GM21619 (cell line): ENCODE measurements at regions not wholly inside any gene's neighbourhood (a gene's known extent, or its start where the extent isn't known, plus 50 kb on each side); places are given as distances from the start of the nearest gene placed in this dataset.
"Not testable (repeated sequence)": the region's sequence is repeated elsewhere in the genome, so short reads cannot be mapped to it uniquely, and the experiment has no call there.

Source experiments
- ATAC-seq: cut with Tn5 transposase; IDR thresholded peaks from one replicate; pipeline ENCODE4 v1.9.1; 2021; ENCODE audit not compliant: unreplicated experiment

DNA sequence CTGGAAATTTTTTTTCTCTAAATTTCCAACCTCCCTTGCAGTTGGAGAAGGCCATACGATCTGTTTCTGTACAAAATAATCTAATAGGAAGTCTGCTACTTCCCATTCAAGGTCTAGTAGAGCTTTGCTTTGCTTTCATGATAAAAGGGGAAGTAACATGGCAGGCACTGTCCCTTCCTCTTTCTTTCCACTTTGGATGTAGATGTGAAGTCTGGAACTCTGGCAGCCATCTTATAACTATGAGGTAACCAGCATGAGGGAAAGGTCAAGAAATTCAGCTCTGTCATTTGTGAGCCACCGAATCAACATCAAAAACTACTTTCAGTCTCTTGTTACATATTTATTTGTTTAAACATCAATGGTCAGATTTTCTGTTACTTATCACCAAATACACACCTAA lies 156.3 kb downstream of the MTHFS start:
- ATAC-seq, result no peak

DNA sequence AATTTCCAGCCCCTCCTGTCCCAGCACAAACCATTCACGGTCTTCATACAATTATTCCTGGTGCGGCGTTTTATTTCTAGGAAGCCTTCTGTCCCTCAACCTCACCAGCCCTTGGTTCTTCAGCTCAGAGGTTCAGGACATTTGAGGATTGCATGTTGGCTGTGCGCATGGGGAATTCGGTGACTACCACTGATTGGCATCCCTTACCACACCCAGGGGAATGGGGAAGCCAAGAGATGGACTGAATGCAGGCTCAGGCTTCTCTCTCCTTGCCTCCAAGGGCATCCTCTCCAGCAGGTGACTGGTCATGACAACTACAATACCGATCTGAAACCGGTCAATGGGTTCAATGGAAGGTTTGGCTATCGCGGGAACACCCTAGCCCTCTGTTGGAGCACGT lies 153.8 kb downstream of the MTHFS start:
- ATAC-seq, result no peak

DNA sequence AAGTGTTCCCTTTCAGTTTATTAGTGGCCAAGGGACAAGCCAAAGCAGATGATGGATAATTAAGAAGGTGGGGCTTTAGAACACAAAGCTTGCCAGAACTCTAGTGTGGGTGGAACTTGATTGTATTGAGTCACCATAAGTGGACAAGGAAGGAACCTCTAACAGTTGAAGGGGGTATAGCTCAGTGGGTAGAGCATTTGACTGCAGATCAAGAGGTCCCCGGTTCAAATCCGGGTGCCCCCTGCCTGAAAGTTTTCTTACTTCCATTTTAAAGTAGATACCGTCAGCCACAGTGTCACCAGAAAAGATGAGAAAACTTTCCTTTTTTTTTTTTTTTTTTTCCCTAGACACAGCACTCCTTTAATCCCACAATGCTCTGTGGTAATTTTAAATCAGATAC lies 152.3 kb downstream of the MTHFS start:
- ATAC-seq, result not testable (repeated sequence)

DNA sequence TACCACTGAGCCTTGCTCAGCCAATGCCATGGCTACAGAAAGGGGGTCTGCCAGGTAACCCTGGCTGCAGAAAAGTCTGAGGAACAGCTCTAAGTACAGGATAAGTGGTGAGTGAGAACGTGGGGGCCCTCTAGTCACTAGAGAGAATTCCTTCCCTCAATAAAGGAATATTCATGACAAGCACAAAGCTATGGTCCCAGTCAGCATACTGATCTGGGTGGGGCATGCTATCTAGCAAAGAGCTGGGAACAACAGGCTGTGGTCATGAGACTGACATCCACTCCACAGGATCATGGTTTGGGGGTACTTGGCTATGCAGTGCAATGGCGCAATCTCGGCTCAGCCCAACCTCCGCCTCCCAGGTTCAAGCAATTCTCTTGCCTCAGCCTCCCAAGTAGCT lies 140.4 kb downstream of the MTHFS start:
- no peak for ATAC-seq

DNA sequence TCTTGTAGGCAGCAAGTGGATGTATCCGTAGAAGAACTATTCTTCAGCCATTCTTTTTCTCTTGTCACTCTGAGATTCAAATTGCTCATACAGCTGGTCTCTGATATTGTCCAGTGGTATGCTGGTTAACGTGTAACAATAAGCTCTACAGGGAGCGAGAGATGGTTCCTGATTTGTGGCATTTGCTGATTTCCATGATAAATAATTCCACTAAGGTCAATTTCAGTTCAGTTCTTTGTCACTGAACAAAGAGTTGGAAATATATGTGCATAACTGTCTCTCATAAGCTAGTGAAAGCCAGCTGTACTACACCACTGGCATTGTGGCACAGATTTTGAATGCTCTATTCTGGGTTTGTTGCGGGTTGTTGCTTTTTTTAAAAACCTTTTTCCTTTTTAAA lies 131.7 kb downstream of the MTHFS start:
- no peak for ATAC-seq

DNA sequence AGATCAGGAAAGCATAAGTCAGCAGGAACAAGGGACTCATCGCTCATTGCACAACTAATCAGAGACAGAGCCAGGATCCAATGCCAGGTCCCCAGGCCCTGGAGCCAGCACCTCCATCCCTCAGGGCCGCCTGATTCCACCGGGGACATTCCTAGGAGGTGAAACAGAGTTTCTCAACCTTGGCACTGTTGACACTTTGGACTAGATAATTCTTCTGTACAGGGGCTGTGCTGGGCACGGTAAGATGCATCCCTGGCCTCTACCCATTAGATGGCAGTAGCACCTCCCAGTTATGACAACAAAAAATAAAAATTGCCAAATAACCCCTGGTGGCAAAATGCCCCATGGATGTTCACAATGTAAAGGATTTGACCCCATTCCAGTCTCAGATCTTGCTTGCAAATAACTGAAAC lies 127.7 kb downstream of the MTHFS start:
- ATAC-seq, result no peak

DNA sequence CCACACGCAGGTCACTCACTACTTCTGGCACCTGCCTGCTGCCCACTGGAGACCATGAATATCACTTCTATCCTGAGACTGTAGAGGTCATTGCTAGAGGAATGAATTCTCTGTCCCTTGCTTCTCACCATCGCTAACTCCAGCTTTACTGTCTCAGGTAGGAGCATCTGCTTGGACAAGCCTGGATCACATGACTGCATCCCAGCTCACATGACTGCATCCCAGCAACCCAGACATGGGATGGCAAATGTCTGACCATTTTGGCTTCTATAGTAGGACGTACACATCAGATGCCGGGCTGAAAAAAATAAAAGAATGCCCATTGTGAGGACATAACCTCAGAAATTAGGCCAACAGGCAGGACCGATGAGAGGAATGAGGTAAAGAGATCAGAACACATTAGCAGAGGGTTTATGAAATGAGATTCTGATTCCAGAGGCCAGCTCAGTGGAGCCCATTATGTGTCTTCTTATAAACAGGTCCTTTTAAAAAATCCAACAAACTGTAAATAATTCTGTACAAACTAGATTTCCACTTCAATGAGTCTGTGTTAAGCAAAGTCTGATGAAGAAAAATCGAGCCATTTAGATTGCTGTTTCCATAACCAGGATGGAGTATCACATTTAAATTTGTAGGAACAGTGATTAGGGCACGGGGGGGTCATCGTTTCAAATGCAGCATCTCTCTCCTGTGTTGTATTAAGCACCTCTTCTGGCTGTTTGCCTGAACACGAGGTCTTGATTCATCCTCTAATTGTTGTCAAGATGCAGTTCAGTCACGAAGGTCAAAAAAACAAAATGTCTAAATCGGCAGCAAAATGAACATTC lies 126.7 kb downstream of the MTHFS start:
- ATAC-seq, result no peak

DNA sequence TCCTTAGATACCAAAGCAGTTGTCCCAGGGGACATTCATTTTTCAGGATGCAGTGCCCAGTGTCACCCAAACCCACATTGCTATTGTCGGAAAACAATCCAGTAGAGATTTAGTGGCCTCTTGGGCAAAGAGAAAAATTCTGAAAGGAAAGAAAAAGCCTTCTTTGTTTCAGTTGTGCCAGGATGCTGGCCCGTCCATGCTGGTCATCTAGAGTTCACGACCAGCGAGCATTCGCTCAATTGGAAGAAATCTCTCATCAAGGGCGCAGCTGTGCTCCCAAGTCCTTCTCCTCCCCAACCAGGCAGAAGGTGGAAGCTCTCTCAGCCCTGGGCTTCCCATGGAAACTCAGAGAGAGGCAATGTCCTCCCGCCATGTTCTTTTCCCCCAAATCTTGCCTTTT lies 123.7 kb downstream of the MTHFS start:
- ATAC-seq, result no peak

DNA sequence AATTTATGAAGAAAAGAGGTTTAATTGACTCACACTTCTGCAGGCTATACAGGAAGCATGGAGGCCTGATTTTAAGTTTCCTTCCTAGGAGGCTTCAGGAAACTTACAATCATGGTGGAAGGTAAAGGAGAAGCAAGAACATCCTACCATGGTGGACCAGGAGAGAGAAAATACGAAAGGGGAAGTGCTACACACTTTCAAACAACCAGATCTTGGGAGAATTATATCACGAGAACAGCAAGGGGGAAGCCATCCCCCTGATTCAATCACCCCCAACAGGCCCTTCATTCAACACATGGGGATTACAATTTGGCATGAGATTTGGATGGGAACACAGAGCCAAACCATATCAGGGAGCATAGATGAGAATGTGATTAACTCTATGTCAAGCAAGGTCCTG lies 121.0 kb downstream of the MTHFS start:
- ATAC-seq, result no peak

DNA sequence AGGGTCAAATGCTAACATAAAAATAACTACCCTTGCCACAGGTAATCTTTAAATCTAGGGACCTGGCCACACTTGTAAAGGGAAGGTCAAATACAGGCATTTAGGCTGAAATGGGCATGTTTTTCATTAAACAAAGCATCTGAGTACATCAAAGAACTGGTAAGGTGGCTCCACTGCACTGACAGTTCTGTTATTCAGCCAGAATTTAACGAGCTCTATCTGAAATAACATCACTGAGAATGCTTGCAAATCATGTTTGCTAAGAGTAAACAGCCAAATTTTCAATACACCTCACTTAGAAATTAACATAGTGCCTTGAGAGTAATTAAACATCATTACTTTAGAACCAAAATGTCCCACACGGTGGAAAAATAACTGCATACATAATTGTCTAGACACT lies 118.9 kb downstream of the MTHFS start:
- no peak for ATAC-seq

DNA sequence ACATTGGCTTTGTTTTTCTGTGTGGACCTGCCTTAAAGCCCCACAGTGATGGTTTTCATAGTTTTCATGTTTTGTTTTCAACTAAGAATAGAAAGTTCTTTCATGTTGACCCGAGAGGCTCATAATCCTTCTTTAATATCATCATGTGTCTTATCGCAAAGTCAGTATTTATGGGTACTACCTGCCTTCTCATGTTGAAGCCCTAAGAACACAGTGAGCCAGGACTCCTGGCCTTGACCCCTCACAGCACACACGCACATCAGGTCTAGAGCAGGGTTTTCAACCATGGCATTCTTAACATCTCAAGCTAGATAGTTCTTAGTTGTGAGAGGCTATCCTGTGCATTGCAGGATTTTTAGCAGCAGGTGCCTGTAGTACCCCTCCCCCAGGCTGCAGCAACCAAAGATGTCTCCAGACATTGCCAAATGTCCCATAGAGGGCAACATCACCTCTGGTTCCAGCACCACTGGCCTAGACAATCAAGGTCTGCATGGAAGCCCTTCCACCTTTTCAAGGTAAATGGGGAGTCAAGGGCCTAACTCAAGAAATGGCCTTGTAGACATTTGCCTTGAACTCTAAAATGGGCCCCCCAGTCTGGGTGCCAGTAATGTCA lies 118.3 kb downstream of the MTHFS start:
- ATAC-seq, result no peak

DNA sequence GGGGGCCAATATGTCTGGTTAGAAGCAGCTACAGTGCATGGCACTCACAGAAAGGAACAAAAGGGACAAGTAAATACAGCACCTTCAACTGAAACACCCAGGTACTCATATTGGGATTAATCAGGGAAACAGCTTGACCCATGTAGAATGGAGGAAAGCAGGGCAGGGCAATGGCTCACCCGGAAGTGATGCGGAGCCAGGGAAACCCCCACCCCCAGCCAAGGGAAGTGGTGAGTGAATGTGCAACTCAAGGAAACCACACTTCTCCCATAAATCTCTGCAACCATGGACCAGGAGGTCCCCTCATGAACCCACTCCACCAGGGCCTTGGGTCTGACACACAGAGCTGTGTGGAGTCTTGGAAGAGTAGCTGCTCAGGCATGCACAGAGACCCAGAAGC lies 117.1 kb downstream of the MTHFS start:
- no peak for ATAC-seq

DNA sequence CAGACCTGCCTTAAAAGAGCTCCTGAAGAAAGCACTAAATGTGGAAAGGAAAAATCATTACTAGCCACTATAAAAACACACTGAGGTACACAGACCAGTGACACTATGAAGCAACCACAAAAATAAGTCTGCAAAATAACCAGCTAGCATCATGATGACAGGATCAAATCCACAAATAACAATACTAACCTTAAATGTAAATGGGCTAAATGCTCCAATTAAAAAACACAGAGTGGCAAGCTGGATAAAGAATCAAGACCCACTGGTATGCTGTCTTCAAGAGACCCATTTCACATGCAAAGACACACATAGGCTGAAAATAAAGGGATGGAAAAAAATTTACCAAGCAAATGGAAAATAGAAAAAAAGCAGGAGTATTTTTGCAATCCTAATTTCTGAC lies 114.5 kb downstream of the MTHFS start:
- not testable (repeated sequence) for ATAC-seq
